Amygdala (tissue), 56 donors: ENCODE measurements at regions not wholly inside any gene's neighbourhood (a gene's known extent, or its start where the extent isn't known, plus 50 kb on each side); places are given as distances from the start of the nearest gene placed in this dataset.

Experiments
- DNase-seq, 56 donors: peaks; one replicate each; lab custom pipeline; 2025; lab: John Stamatoyannopoulos, UW

- no peak for DNase-seq
Measured at GRCh38 chr9:120221844-120222243, 358.1 kb downstream of the CDK5RAP2 start.

GRCh38 chr9:120214332-120214731, 365.6 kb downstream of the CDK5RAP2 start:
- no peak for DNase-seq

DNA sequence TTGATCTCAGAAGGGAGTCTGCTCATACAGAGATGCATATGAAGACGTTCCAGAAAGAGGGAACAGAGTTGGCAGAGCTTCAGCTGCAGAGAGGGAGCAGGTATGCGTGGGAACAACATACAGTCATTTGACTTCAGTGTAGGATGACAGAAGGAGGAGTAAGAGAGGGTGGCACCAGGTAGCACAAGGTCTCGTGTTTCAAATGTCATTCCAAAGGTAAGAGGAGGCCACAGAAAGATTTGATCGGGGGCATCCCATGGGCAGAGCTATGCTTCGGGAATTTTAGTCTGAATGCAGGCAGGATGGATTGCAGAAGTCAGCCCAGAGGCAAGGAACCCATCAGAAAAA, 367.1 kb downstream of the CDK5RAP2 start:
- no peak for DNase-seq

DNA sequence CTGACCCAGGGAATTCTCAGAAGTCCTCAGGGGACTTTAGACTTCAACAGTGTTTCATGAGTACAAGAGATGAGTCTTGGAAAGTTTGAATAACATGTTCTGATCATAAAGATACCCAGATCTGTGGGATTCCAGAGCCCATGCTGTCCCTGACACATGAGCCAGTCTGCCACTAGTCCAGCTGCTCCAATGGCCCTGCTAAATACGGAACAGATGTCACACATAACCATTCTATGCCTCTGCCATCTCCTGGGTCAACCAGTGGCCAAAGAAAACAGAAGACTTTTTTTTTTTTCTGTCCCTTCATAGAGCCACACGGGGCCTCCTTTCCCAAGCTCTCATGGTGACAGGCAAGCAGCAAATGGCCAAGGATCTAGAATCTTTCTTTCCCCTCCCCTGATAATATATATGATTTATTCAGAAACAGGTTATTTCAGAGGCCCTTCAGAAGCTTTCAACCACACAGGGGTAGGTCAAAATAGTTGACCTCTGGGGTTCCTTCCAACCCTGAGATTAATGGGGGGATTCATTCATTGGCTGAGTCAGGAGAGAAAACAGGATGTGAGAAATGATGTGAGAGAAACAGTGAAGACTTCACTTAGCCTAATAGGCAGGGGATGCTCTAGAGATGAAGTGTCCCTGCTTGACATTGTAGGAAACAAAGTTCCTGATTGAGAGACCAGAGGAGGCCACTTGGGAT, 367.7 kb downstream of the CDK5RAP2 start:
- DNase-seq = no peak

DNA sequence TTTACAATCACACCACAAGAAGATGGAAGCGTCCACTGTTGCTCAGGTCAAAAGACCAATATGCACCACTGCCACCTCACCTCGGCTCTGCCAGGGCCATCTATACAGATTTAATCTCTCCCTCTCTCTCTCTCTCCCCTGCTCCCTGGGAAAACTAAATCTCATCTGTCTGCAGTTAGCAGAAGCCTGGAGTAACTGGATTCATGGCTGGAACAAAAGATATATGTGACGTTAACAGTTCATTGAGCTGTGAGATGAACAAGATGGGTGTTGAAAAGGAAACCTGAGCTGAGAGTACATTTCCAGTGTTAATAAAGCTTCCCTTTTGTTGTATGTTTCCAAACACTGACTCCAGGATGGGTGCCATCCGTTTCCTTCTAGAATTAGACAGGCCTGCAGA, 369.7 kb downstream of the CDK5RAP2 start:
- no peak for DNase-seq

GRCh38 chr9:120202856-120203654, 376.9 kb downstream of the CDK5RAP2 start:
- DNase-seq = no peak

GRCh38 chr9:120198027-120198426, 381.9 kb downstream of the CDK5RAP2 start:
- DNase-seq = no peak

- DNase-seq = no peak
Measured at GRCh38 chr9:120197605-120198004, 382.4 kb downstream of the CDK5RAP2 start.

DNA sequence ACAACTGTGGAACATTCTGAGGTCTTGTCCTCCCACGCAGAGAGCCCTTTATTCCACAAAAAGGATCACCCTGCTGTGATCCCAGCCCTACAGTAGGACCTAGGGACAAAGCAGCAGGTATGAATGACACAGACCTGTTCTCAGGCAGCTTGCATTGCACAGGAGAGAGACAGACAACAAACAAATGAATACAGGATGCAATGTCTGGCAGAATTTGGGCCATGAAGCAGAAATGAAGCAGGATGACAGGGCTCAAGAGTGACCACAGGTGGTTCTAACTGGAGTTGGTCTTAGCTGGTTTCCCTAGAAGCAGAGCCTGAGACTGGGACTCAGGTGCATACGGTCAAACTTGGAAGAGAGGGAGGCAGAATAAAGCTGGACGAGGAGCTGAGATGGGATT, 388.8 kb downstream of the CDK5RAP2 start:
- DNase-seq = no peak

DNA sequence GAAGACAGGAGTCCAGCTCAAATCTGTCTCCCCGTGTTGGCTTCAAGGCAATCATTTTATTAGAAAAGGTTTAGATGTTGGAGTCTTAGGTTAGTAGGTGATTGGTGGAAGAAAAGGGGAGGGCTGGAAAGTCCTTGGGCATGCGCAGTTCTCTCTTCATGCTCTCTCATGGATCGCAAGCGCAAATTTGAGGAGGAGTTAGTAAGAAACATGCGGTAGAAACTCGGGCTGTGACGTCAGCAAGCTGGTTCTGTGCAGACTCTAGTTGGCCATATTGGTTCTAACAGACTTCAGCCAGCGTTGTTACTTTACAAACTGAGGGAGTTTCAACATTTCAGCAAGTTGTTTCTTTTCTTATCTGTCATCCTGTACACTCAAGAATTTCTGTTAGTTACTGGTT, 392.2 kb downstream of the CDK5RAP2 start:
- DNase-seq = no peak

GRCh38 chr9:120186276-120186675, 393.7 kb downstream of the CDK5RAP2 start:
- DNase-seq = no peak

GRCh38 chr9:120184266-120184665, 395.7 kb downstream of the CDK5RAP2 start:
- DNase-seq = no peak

- no peak for DNase-seq
Measured at GRCh38 chr9:120183615-120184014, 396.4 kb downstream of the CDK5RAP2 start.

GRCh38 chr9:120182011-120182410, 398.0 kb downstream of the CDK5RAP2 start:
- DNase-seq = no peak

- no peak for DNase-seq
Measured at GRCh38 chr9:120177121-120177520, 402.8 kb downstream of the CDK5RAP2 start.

DNA sequence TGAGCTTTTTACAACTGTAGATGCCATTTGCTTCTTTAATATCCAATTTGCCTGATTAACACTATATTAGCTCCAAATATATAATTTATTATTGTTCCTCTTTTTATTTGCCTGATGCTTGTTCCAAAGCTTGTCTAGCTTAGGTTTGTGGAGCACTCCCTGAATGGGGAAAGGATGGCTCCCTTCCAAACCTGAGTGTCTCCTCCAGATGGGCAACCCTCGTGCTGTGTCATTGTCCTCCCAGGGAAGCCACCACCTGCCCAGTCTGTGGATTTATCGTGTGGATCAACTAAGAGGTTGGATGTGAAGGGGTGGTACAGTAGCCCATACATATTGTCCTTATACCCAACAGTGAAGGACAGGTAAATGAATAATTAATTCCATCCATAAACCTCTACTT, 404.9 kb downstream of the CDK5RAP2 start:
- DNase-seq = no peak

DNA sequence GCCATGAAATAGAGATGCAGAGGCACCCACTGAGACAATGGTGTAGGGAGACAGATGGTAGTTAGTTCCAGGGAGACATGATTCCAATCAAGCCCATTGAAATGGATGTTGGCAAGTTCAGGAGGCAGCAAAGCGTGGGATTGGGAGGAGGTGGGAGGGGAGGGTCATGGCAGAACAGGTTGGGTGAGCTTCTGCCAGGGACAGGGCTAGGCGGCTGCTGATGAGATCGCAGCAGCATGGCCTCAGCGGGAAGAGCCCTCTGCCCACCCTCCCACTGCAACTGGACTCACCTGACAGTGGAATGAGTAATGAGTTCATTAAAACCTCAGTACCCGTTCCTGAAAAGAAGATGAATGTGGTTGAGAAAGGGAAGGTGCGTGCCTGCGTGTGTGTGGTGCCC, 418.2 kb downstream of the CDK5RAP2 start:
- peak in 1 of 56 donors; percentile 14 for DNase-seq

GRCh38 chr9:120158221-120158620, 421.7 kb downstream of the CDK5RAP2 start:
- no peak for DNase-seq

DNA sequence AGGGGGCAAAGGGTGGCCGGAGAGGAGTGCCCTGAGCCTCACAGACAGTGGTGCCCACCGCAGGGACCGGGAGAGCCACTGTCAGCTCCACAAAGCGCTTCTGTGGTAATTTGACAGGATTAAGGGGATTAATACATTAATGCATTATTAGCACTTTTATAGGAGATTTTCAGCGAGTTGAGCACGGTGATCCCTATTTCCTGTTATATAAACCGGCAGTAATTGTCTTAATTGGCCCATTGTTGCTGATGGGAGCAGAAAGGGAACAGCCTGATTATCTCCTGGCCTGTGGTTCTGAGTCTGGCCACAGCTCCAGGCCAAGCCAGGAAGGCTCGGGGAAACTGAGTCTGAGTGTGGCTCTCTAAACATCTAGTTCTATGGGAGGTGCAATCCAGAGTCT, 423.6 kb downstream of the CDK5RAP2 start:
- DNase-seq = no peak

DNA sequence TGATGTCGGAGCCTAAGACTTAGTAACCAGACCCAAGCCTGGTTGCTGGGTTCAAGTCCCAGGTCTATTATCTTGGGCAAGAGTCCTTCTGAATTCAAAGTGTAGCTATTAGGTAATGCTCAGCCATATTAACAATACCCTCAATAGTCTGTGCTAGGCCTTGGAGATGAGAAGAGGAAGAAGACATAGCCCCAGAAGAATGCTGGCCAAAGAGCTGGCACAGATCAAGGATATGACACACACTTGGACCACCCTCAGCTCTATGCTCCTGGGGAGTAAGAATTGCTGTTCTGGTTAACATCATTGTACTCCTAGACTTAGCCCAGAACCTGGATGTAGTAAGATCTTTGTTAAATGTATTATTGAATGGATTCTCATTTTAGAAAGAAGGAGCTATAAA, 426.7 kb downstream of the CDK5RAP2 start:
- no peak for DNase-seq

GRCh38 chr9:120152295-120152694, 427.7 kb downstream of the CDK5RAP2 start:
- peak in 1 of 56 donors; percentile 7 for DNase-seq

GRCh38 chr9:120151806-120152205, 428.2 kb downstream of the CDK5RAP2 start:
- DNase-seq = no peak
